Activated CD8-positive, alpha-beta memory T cell treated with anti-CD3 and anti-CD28 coated beads for 48 hours (primary cell): ENCODE measurements at regions not wholly inside any gene's neighbourhood (a gene's known extent, or its start where the extent isn't known, plus 50 kb on each side); places are given as distances from the start of the nearest gene placed in this dataset.

Source experiments
- DNase-seq, 3 experiments: peaks; one replicate each; pipeline ENCODE4 v3.0.0-alpha.2; 2020; ENCODE audit warnings: low read depth in 2 of 3, low spot score in 2 of 3

- DNase-seq: no peak
Measured at GRCh38 chr10:47077386-47077785, 166.2 kb downstream of the PTPN20 start.

- DNase-seq: no peak
Measured at GRCh38 chr10:47077941-47078340, 166.7 kb downstream of the PTPN20 start.

- DNase-seq: no peak
Measured at GRCh38 chr10:47078393-47079203, 167.4 kb downstream of the PTPN20 start.

GRCh38 chr10:47079204-47079580 lies 168.0 kb downstream of the PTPN20 start:
- DNase-seq: no peak

- no peak for DNase-seq
Measured at GRCh38 chr10:47081264-47081663, 170.0 kb downstream of the PTPN20 start.

GRCh38 chr10:47082055-47082784 lies 171.0 kb downstream of the PTPN20 start:
- DNase-seq: no peak

GRCh38 chr10:47087667-47088066 lies 176.4 kb downstream of the PTPN20 start:
- no peak for DNase-seq

GRCh38 chr10:47088656-47089354 lies 177.6 kb downstream of the PTPN20 start:
- DNase-seq: no peak

GRCh38 chr10:47090042-47090441 lies 178.8 kb downstream of the PTPN20 start:
- DNase-seq: no peak

- no peak for DNase-seq
Measured at GRCh38 chr10:47090903-47091302, 179.7 kb downstream of the PTPN20 start.

- DNase-seq: no peak
Measured at GRCh38 chr10:47091421-47091820, 180.2 kb downstream of the PTPN20 start.

GRCh38 chr10:47092376-47092775 lies 181.1 kb downstream of the PTPN20 start:
- no peak for DNase-seq

- no peak for DNase-seq
Measured at GRCh38 chr10:47092831-47093230, 181.6 kb downstream of the PTPN20 start.

GRCh38 chr10:47094126-47094525 lies 182.9 kb downstream of the PTPN20 start:
- no peak for DNase-seq

- no peak for DNase-seq
Measured at GRCh38 chr10:47094636-47095035, 183.4 kb downstream of the PTPN20 start.

- DNase-seq: no peak
Measured at GRCh38 chr10:47095211-47095610, 184.0 kb downstream of the PTPN20 start.

GRCh38 chr10:47095848-47096612 lies 184.8 kb downstream of the PTPN20 start:
- no peak for DNase-seq

- no peak for DNase-seq
Measured at GRCh38 chr10:47098238-47098637, 187.0 kb downstream of the PTPN20 start.

GRCh38 chr10:47098964-47099363 lies 187.7 kb downstream of the PTPN20 start:
- DNase-seq: no peak

GRCh38 chr10:47099474-47099873 lies 188.2 kb downstream of the PTPN20 start:
- DNase-seq: no peak

- no peak for DNase-seq
Measured at GRCh38 chr10:47101196-47101595, 190.0 kb downstream of the PTPN20 start.
